NB4 (cell line): ENCODE measurements at regions not wholly inside any gene's neighbourhood (a gene's known extent, or its start where the extent isn't known, plus 50 kb on each side); places are given as distances from the start of the nearest gene placed in this dataset.

Experiments
- CTCF ChIP-seq: IDR thresholded peaks from one replicate; pipeline ENCODE4 v1.5.1; 2012; ENCODE audit warnings: low read depth, low read length
- MAX ChIP-seq: IDR thresholded peaks from 2 replicates; pipeline ENCODE4 v1.6.1; 2011; ENCODE audit warnings: low read depth, low read length
- POLR2A ChIP-seq: IDR thresholded peaks from 2 replicates; pipeline ENCODE4 v1.6.1; 2011; ENCODE audit warnings: mild to moderate bottlenecking; ENCODE audit not compliant: insufficient read length; ENCODE audit errors: extremely low read depth

GRCh38 chr4:10949039-10949733 lies 264.6 kb upstream of the CLNK start:
- no peak for TF ChIP-seq CTCF
- no peak for TF ChIP-seq POLR2A
- no peak for TF ChIP-seq MAX
